ENCODE measurements at regions not wholly inside any gene's neighbourhood (a gene's known extent, or its start where the extent isn't known, plus 50 kb on each side); places are given as distances from the start of the nearest gene placed in this dataset.
A peak's percentile ranks its signal among the peaks of the same experiment; 100 is the strongest.

- no peak for DNase-seq (ENCODE audit: low read depth)
- no peak overlapping the region for H3K4me3 ChIP-seq (ENCODE audit: low read depth, low read length)
- TF ChIP-seq CTCF (conservative IDR thresholded peaks at IDR 0.05; ENCODE audit: low read depth, low read length) = no peak
These were observed 158.2 kb upstream of the NOCT start for GRCh38 chr4:138857416-138857815.

- DNase-seq (ENCODE audit: low read depth) = no peak
- H3K4me3 ChIP-seq (ENCODE audit: low read depth, low read length) = no peak overlapping the region
- no peak for TF ChIP-seq CTCF (conservative IDR thresholded peaks at IDR 0.05; ENCODE audit: low read depth, low read length)
These were observed 162.9 kb upstream of the NOCT start for GRCh38 chr4:138852681-138853080.

- peak; percentile 9 for TF ChIP-seq CTCF (conservative IDR thresholded peaks at IDR 0.05; ENCODE audit: low read depth, low read length)
- H3K4me3 ChIP-seq (ENCODE audit: low read depth, low read length) = no peak overlapping the region
- DNase-seq (ENCODE audit: low read depth) = peak; percentile 26
These were observed 163.9 kb upstream of the NOCT start for GRCh38 chr4:138851391-138852335.

GRCh38 chr4:138845664-138846063 lies 169.9 kb upstream of the NOCT start:
- no peak for TF ChIP-seq CTCF (conservative IDR thresholded peaks at IDR 0.05; ENCODE audit: low read depth, low read length)
- H3K4me3 ChIP-seq (ENCODE audit: low read depth, low read length) = no peak overlapping the region
- no peak for DNase-seq (ENCODE audit: low read depth)

GRCh38 chr4:138845054-138845453 lies 170.5 kb upstream of the NOCT start:
- H3K4me3 ChIP-seq (ENCODE audit: low read depth, low read length) = no peak overlapping the region
- no peak for TF ChIP-seq CTCF (conservative IDR thresholded peaks at IDR 0.05; ENCODE audit: low read depth, low read length)

GRCh38 chr4:138843616-138844015 lies 172.0 kb upstream of the NOCT start:
- no peak for TF ChIP-seq CTCF (conservative IDR thresholded peaks at IDR 0.05; ENCODE audit: low read depth, low read length)

More at GRCh38 chr4:138845054-138845453, 170.5 kb upstream of the NOCT start:
- DNase-seq (ENCODE audit: low read depth) = no peak

GRCh38 chr4:138841343-138841742 lies 174.2 kb upstream of the NOCT start:
- DNase-seq (ENCODE audit: low read depth) = no peak
- no peak for TF ChIP-seq CTCF (conservative IDR thresholded peaks at IDR 0.05; ENCODE audit: low read depth, low read length)
- no peak overlapping the region for H3K4me3 ChIP-seq (ENCODE audit: low read depth, low read length)

More at GRCh38 chr4:138843616-138844015, 172.0 kb upstream of the NOCT start:
- no peak for DNase-seq (ENCODE audit: low read depth)
- no peak overlapping the region for H3K4me3 ChIP-seq (ENCODE audit: low read depth, low read length)

Measured in choroid plexus epithelial cell (primary cell).